ENCODE measurements at regions not wholly inside any gene's neighbourhood (a gene's known extent, or its start where the extent isn't known, plus 50 kb on each side); places are given as distances from the start of the nearest gene placed in this dataset.

- Histone ChIP-seq H3K27ac (no peak overlapping the region), H3K27me3 (replicated peaks in 1 of 7) (no peaks in the 10 kb centered on the region), H3K4me3 (no peak overlapping the region), H3K36me3 (no peaks in the 10 kb centered on the region), H3K4me1 (peaks cover 0 to 9% (median 0%) of the 10 kb centered on the region in 6 donors), H3K9me3 (peaks cover 0 to 12% (median 6%) of the 10 kb centered on the region in 8 donors)
- DNase-seq, result no peak
- intact Hi-C loops (cut with DNase I; ENCODE audit: low total_unique reads), result no loop called here
- TF ChIP-seq CTCF (IDR thresholded peaks at IDR 0.05 in 8 of 11, conservative IDR thresholded peaks at IDR 0.05 in 3 of 11), result no peak
- TF ChIP-seq POLR2A (IDR thresholded peaks at IDR 0.05), result no peak
- no peak for TF ChIP-seq POLR2AphosphoS5 (IDR thresholded peaks at IDR 0.05)
- 60 to 75% (median 66%) methylated on average over 1 of the region's 1 CpG for WGBS, 5 donors
Observed at GRCh38 chr13:50339271-50339670, 324.0 kb downstream of the KCNRG start.

GRCh38 chr13:50340146-50340545 lies 324.9 kb downstream of the KCNRG start:
- H3K36me3 ChIP-seq, result no peaks in the 10 kb centered on the region
- WGBS, 5 donors, result 81 to 93% (median 90%) methylated on average over 4 of the region's 4 CpGs
- DNase-seq, result no peak
- no peak overlapping the region for H3K4me3 ChIP-seq
- peaks cover 0 to 12% (median 6%) of the 10 kb centered on the region in 8 donors for H3K9me3 ChIP-seq
- intact Hi-C loops (cut with DNase I; ENCODE audit: low total_unique reads), result no loop called here
- TF ChIP-seq POLR2A (IDR thresholded peaks at IDR 0.05) (no peak), POLR2AphosphoS5 (IDR thresholded peaks at IDR 0.05) (no peak), CTCF (IDR thresholded peaks at IDR 0.05 in 8 of 11, conservative IDR thresholded peaks at IDR 0.05 in 3 of 11) (no peak)
- H3K27ac ChIP-seq, result no peak overlapping the region
- no peaks in the 10 kb centered on the region for H3K27me3 ChIP-seq (replicated peaks in 1 of 7)
- H3K4me1 ChIP-seq, result peaks cover 0 to 1% (median 0%) of the 10 kb centered on the region in 6 donors

- no peak for DNase-seq
- intact Hi-C loops (cut with DNase I; ENCODE audit: low total_unique reads), result no loop called here
- Histone ChIP-seq H3K27me3 (replicated peaks in 1 of 7) (no peaks in the 10 kb centered on the region), H3K36me3 (no peaks in the 10 kb centered on the region), H3K9me3 (peaks cover 0 to 12% (median 6%) of the 10 kb centered on the region in 8 donors), H3K4me1 (no peaks in the 10 kb centered on the region), H3K27ac (no peak overlapping the region), H3K4me3 (no peak overlapping the region)
- no peak for TF ChIP-seq CTCF (IDR thresholded peaks at IDR 0.05 in 8 of 11, conservative IDR thresholded peaks at IDR 0.05 in 3 of 11)
- TF ChIP-seq POLR2AphosphoS5 (IDR thresholded peaks at IDR 0.05), result no peak
- WGBS, 5 donors, result 87 to 95% (median 92%) methylated on average over 17 of the region's 17 CpGs
Observed at GRCh38 chr13:50340551-50341287, 325.5 kb downstream of the KCNRG start.

- Histone ChIP-seq H3K27ac (no peak overlapping the region), H3K4me1 (no peaks in the 10 kb centered on the region), H3K4me3 (no peak overlapping the region), H3K36me3 (no peaks in the 10 kb centered on the region), H3K9me3 (peaks cover 0 to 12% (median 6%) of the 10 kb centered on the region in 8 donors), H3K27me3 (replicated peaks in 1 of 7) (no peaks in the 10 kb centered on the region)
- TF ChIP-seq POLR2AphosphoS5 (IDR thresholded peaks at IDR 0.05), result no peak
- TF ChIP-seq CTCF (IDR thresholded peaks at IDR 0.05 in 8 of 11, conservative IDR thresholded peaks at IDR 0.05 in 3 of 11), result no peak
- no peak for TF ChIP-seq POLR2A (IDR thresholded peaks at IDR 0.05)
- intact Hi-C loops (cut with DNase I; ENCODE audit: low total_unique reads), result no loop called here
- no peak for DNase-seq
- WGBS, 5 donors, result 94 to 98% (median 97%) methylated on average over 2 of the region's 2 CpGs
Observed at GRCh38 chr13:50341526-50341925, 326.3 kb downstream of the KCNRG start.
